ENCODE measurements at regions not wholly inside any gene's neighbourhood (a gene's known extent, or its start where the extent isn't known, plus 50 kb on each side); places are given as distances from the start of the nearest gene placed in this dataset.
A peak's percentile ranks its signal among the peaks of the same experiment; 100 is the strongest.

GRCh38 chr6:137372532-137372931 lies 121.7 kb downstream of the OLIG3 start:
- DNase-seq (no peak), ATAC-seq (no peak)
- Mint-ChIP-seq H3K9me3 (no peaks in the 10 kb centered on the region), H3K27ac (no peak overlapping the region), H3K4me3 (no peak overlapping the region), H3K27me3 (no peaks in the 10 kb centered on the region), H3K4me1 (no peaks in the 10 kb centered on the region)

GRCh38 chr6:137371634-137372016 lies 122.6 kb downstream of the OLIG3 start:
- no peak overlapping the region for H3K27ac Mint-ChIP-seq
- H3K4me3 Mint-ChIP-seq, result no peak overlapping the region

GRCh38 chr6:137370871-137371633 lies 123.1 kb downstream of the OLIG3 start:
- no peaks in the 10 kb centered on the region for H3K27me3 Mint-ChIP-seq

More at GRCh38 chr6:137371634-137372016, 122.6 kb downstream of the OLIG3 start:
- Mint-ChIP-seq H3K27me3 (no peaks in the 10 kb centered on the region), H3K9me3 (no peaks in the 10 kb centered on the region), H3K4me1 (no peaks in the 10 kb centered on the region)
- no peak for ATAC-seq
- DNase-seq, result no peak

GRCh38 chr6:137369136-137369535 lies 125.1 kb downstream of the OLIG3 start:
- Mint-ChIP-seq H3K9me3 (no peaks in the 10 kb centered on the region), H3K4me3 (no peak overlapping the region), H3K27me3 (no peaks in the 10 kb centered on the region), H3K27ac (no peak overlapping the region), H3K4me1 (peaks cover 2% of the 10 kb centered on the region)
- ATAC-seq (no peak), DNase-seq (no peak)

More at GRCh38 chr6:137370871-137371633, 123.1 kb downstream of the OLIG3 start:
- ATAC-seq (no peak), DNase-seq (no peak)
- Mint-ChIP-seq H3K9me3 (no peaks in the 10 kb centered on the region), H3K4me1 (no peaks in the 10 kb centered on the region), H3K4me3 (no peak overlapping the region), H3K27ac (no peak overlapping the region)

GRCh38 chr6:137365707-137366437 lies 128.3 kb downstream of the OLIG3 start:
- peaks cover 14% of the 10 kb centered on the region for H3K4me1 Mint-ChIP-seq
- no peak for DNase-seq
- H3K27me3 Mint-ChIP-seq, result no peaks in the 10 kb centered on the region
- no peaks in the 10 kb centered on the region for H3K9me3 Mint-ChIP-seq
- no peak for ATAC-seq
- H3K27ac Mint-ChIP-seq, result no peak overlapping the region
- no peak overlapping the region for H3K4me3 Mint-ChIP-seq

GRCh38 chr6:137363805-137364138 lies 130.4 kb downstream of the OLIG3 start:
- Mint-ChIP-seq H3K4me1 (peaks cover 14% of the 10 kb centered on the region), H3K27me3 (no peaks in the 10 kb centered on the region), H3K4me3 (no peak overlapping the region), H3K27ac (peak overlapping the region; percentile 20 to 86), H3K9me3 (no peaks in the 10 kb centered on the region)
- DNase-seq, result no peak
- peak; percentile 78 for ATAC-seq

GRCh38 chr6:137362878-137363804 lies 131.1 kb downstream of the OLIG3 start:
- peaks cover 14% of the 10 kb centered on the region for H3K4me1 Mint-ChIP-seq
- ATAC-seq, result peak; percentile 18
- DNase-seq, result no peak
- H3K27me3 Mint-ChIP-seq, result no peaks in the 10 kb centered on the region
- no peak overlapping the region for H3K27ac Mint-ChIP-seq
- H3K4me3 Mint-ChIP-seq, result no peak overlapping the region
- H3K9me3 Mint-ChIP-seq, result no peaks in the 10 kb centered on the region

GRCh38 chr6:137361701-137362100 lies 132.5 kb downstream of the OLIG3 start:
- H3K4me3 Mint-ChIP-seq, result no peak overlapping the region

GRCh38 chr6:137358273-137358672 lies 135.9 kb downstream of the OLIG3 start:
- Mint-ChIP-seq H3K27me3 (no peaks in the 10 kb centered on the region), H3K4me1 (peaks cover 11% of the 10 kb centered on the region), H3K27ac (no peak overlapping the region), H3K9me3 (no peaks in the 10 kb centered on the region), H3K4me3 (no peak overlapping the region)
- no peak for DNase-seq
- no peak for ATAC-seq

More at GRCh38 chr6:137361701-137362100, 132.5 kb downstream of the OLIG3 start:
- Mint-ChIP-seq H3K4me1 (peaks cover 14% of the 10 kb centered on the region), H3K9me3 (no peaks in the 10 kb centered on the region), H3K27me3 (no peaks in the 10 kb centered on the region), H3K27ac (no peak overlapping the region)
- no peak for DNase-seq
- ATAC-seq, result no peak

GRCh38 chr6:137357948-137358266 lies 136.3 kb downstream of the OLIG3 start:
- DNase-seq (no peak), ATAC-seq (no peak)
- H3K4me1 Mint-ChIP-seq, result peaks cover 8% of the 10 kb centered on the region
- no peaks in the 10 kb centered on the region for H3K27me3 Mint-ChIP-seq
- no peak overlapping the region for H3K4me3 Mint-ChIP-seq
- no peak overlapping the region for H3K27ac Mint-ChIP-seq
- H3K9me3 Mint-ChIP-seq, result no peaks in the 10 kb centered on the region

GRCh38 chr6:137357263-137357947 lies 136.8 kb downstream of the OLIG3 start:
- Mint-ChIP-seq H3K4me3 (no peak overlapping the region), H3K9me3 (no peaks in the 10 kb centered on the region), H3K27ac (no peak overlapping the region), H3K4me1 (peaks cover 8% of the 10 kb centered on the region), H3K27me3 (no peaks in the 10 kb centered on the region)
- no peak for DNase-seq
- no peak for ATAC-seq

GRCh38 chr6:137353842-137354397 lies 134.7 kb upstream of the IFNGR1 start:
- Mint-ChIP-seq H3K27ac (no peak overlapping the region), H3K27me3 (no peaks in the 10 kb centered on the region), H3K4me1 (peaks cover 8% of the 10 kb centered on the region), H3K9me3 (no peaks in the 10 kb centered on the region), H3K4me3 (no peak overlapping the region)
- DNase-seq (no peak), ATAC-seq (no peak)

GRCh38 chr6:137353346-137353745 lies 134.2 kb upstream of the IFNGR1 start:
- no peak for ATAC-seq

GRCh38 chr6:137352859-137353258 lies 133.7 kb upstream of the IFNGR1 start:
- ATAC-seq, result no peak
- no peak for DNase-seq
- Mint-ChIP-seq H3K27ac (no peak overlapping the region), H3K4me3 (no peak overlapping the region), H3K27me3 (no peaks in the 10 kb centered on the region), H3K4me1 (peaks cover 8% of the 10 kb centered on the region), H3K9me3 (no peaks in the 10 kb centered on the region)

More at GRCh38 chr6:137353346-137353745, 134.2 kb upstream of the IFNGR1 start:
- no peak for DNase-seq
- Mint-ChIP-seq H3K27ac (no peak overlapping the region), H3K27me3 (no peaks in the 10 kb centered on the region), H3K9me3 (no peaks in the 10 kb centered on the region), H3K4me1 (peaks cover 8% of the 10 kb centered on the region), H3K4me3 (no peak overlapping the region)

- ATAC-seq (no peak), DNase-seq (no peak)
Observed at GRCh38 chr6:137351890-137352289, 132.7 kb upstream of the IFNGR1 start.

More at GRCh38 chr6:137351890-137352289, 132.7 kb upstream of the IFNGR1 start:
- Mint-ChIP-seq H3K27me3 (no peaks in the 10 kb centered on the region), H3K4me1 (peaks cover 8% of the 10 kb centered on the region), H3K27ac (no peak overlapping the region), H3K4me3 (no peak overlapping the region), H3K9me3 (no peaks in the 10 kb centered on the region)

Measured in stimulated activated naive CD8-positive, alpha-beta T cell treated with anti-CD3 and anti-CD28 coated beads, Interleukin-15, amount 100 ng/mL, for 72 hours (primary cell).